Esophagus squamous epithelium (tissue), 5 donors: ENCODE measurements at regions not wholly inside any gene's neighbourhood (a gene's known extent, or its start where the extent isn't known, plus 50 kb on each side); places are given as distances from the start of the nearest gene placed in this dataset.

ENCODE experiments used
- DNase-seq: peaks from one replicate; lab custom pipeline; 2025; lab: John Stamatoyannopoulos, UW
- H3K27ac ChIP-seq, 4 donors: fragments of 200-600 bp; sonication (generic); one replicate each; pipeline ENCODE4 v1.5.1; 2016 to 2019; ENCODE audit warnings: mild to moderate bottlenecking in 1 of 4
- H3K27me3 ChIP-seq, 4 donors: fragments of 200-600 bp; sonication (generic); 1 replicate in 3 of 4; 2 replicates in 1 of 4; pipeline versions ENCODE4 v1.5.1 to v1.6.0; 2017 to 2021; ENCODE audit warnings: antibody characterized with exemption in 1 of 4
- H3K36me3 ChIP-seq, 3 donors: fragments of 200-600 bp; sonication (generic); one replicate each; pipeline ENCODE4 v1.5.1; 2016 to 2019
- H3K4me1 ChIP-seq, 3 donors: fragments of 200-600 bp; sonication (generic); one replicate each; pipeline ENCODE4 v1.5.1; 2017 to 2019
- H3K4me3 ChIP-seq, 4 donors: fragments of 200-600 bp; sonication (generic); 1 replicate in 3 of 4; 2 replicates in 1 of 4; pipeline ENCODE4 v1.5.1; 2016 to 2019; ENCODE audit warnings: mild to moderate bottlenecking in 2 of 4, moderate library complexity in 1 of 4
- H3K9me3 ChIP-seq, 3 donors: fragments of 200-600 bp; sonication (generic); one replicate each; pipeline ENCODE4 v1.5.1; 2016 to 2019
- CTCF ChIP-seq, 6 experiments: fragments of 450-650 bp in 4 of 6; fragments of 200-600 bp in 2 of 6; sonication (generic) in 2 of 6; IDR thresholded peaks; one replicate each; pipeline ENCODE4 v1.5.1; 2016 to 2019; ENCODE audit warnings: antibody characterized with exemption in 6 of 6, mild to moderate bottlenecking in 4 of 6, moderate library complexity in 4 of 6
- POLR2A ChIP-seq, 4 donors: fragments of 450-650 bp; IDR thresholded peaks; one replicate each; pipeline ENCODE4 v1.6.1; 2017; ENCODE audit warnings: antibody characterized with exemption in 4 of 4, mild to moderate bottlenecking in 4 of 4, moderate library complexity in 3 of 4
- WGBS, 2 donors: methylation state at CpG; one replicate each; pipeline ENCODE4 v1.1.5; 2018; 5-methylcytosine and 5-hydroxymethylcytosine counted together
- intact Hi-C: fragments of 100-400 bp; cut with DNase I; formaldehyde crosslinking; loops from one replicate; pipeline ENCODE4 v1.15.0; 2022
- donor health status: DM: yes; HTN: yes; CAD: no.

- Histone ChIP-seq H3K4me3 (no peak overlapping the region), H3K36me3 (no peaks in the 10 kb centered on the region), H3K27ac (no peak overlapping the region), H3K27me3 (no peaks in the 10 kb centered on the region), H3K4me1 (no peaks in the 10 kb centered on the region), H3K9me3 (no peaks in the 10 kb centered on the region)
- no peak for DNase-seq
- WGBS, 2 donors: 53 to 60% methylated on average over 1 to 2 of the region's 2 CpGs
- no peak for TF ChIP-seq POLR2A (IDR thresholded peaks at IDR 0.05)
- TF ChIP-seq CTCF (IDR thresholded peaks at IDR 0.05): no peak
- intact Hi-C loops: no loop called here
Observed at GRCh38 chr7:132053871-132054270, 497.4 kb upstream of the PODXL start.

GRCh38 chr7:132051311-132051710 is 494.9 kb upstream of the PODXL start:
- Histone ChIP-seq H3K36me3 (no peaks in the 10 kb centered on the region), H3K27me3 (no peaks in the 10 kb centered on the region), H3K4me3 (no peak overlapping the region), H3K9me3 (no peaks in the 10 kb centered on the region), H3K4me1 (no peaks in the 10 kb centered on the region), H3K27ac (no peak overlapping the region)
- 47 to 77% methylated on average over 2 to 3 of the region's 3 CpGs for WGBS, 2 donors
- DNase-seq: no peak
- TF ChIP-seq CTCF (IDR thresholded peaks at IDR 0.05) (no peak), POLR2A (IDR thresholded peaks at IDR 0.05) (no peak)
- intact Hi-C loops: no loop called here

GRCh38 chr7:132049462-132050304 is 493.3 kb upstream of the PODXL start:
- 39 to 48% methylated on average over 9 of the region's 9 CpGs for WGBS, 2 donors
- DNase-seq: no peak
- Histone ChIP-seq H3K4me3 (no peak overlapping the region), H3K9me3 (no peaks in the 10 kb centered on the region), H3K4me1 (no peaks in the 10 kb centered on the region), H3K27ac (no peak overlapping the region), H3K36me3 (no peaks in the 10 kb centered on the region), H3K27me3 (no peaks in the 10 kb centered on the region)
- TF ChIP-seq POLR2A (IDR thresholded peaks at IDR 0.05): no peak
- TF ChIP-seq CTCF (IDR thresholded peaks at IDR 0.05): peak in 5 of 6 experiments; percentile 28 to 52 (median 36)
- intact Hi-C loops: no loop called here

GRCh38 chr7:132045481-132045980 is 489.1 kb upstream of the PODXL start:
- Histone ChIP-seq H3K4me3 (no peak overlapping the region), H3K9me3 (no peaks in the 10 kb centered on the region), H3K27me3 (no peaks in the 10 kb centered on the region), H3K27ac (no peak overlapping the region), H3K4me1 (no peaks in the 10 kb centered on the region), H3K36me3 (no peaks in the 10 kb centered on the region)
- TF ChIP-seq POLR2A (IDR thresholded peaks at IDR 0.05) (no peak), CTCF (IDR thresholded peaks at IDR 0.05) (no peak)
- DNase-seq: no peak
- WGBS, 2 donors: 58 to 89% methylated on average over 1 of the region's 2 CpGs
- intact Hi-C loops: no loop called here

GRCh38 chr7:132045002-132045401 is 488.6 kb upstream of the PODXL start:
- TF ChIP-seq CTCF (IDR thresholded peaks at IDR 0.05) (no peak), POLR2A (IDR thresholded peaks at IDR 0.05) (no peak)
- 60 to 71% methylated on average over 2 of the region's 2 CpGs for WGBS, 2 donors
- H3K4me3 ChIP-seq: no peak overlapping the region
- H3K27ac ChIP-seq: no peak overlapping the region
- no peak for DNase-seq
- no peaks in the 10 kb centered on the region for H3K27me3 ChIP-seq
- no peaks in the 10 kb centered on the region for H3K36me3 ChIP-seq
- no peaks in the 10 kb centered on the region for H3K4me1 ChIP-seq
- H3K9me3 ChIP-seq: no peaks in the 10 kb centered on the region
- intact Hi-C loops: no loop called here
